Stimulated activated effector memory CD8-positive, alpha-beta T cell treated with anti-CD3 and anti-CD28 coated beads, Interleukin-12 subunit alpha, Interleukin-12 subunit beta, amount 100 ng/mL, for 72 hours (primary cell): ENCODE measurements at regions not wholly inside any gene's neighbourhood (a gene's known extent, or its start where the extent isn't known, plus 50 kb on each side); places are given as distances from the start of the nearest gene placed in this dataset.
A peak's percentile ranks its signal among the peaks of the same experiment; 100 is the strongest.

Source experiments
- ATAC-seq: fragments of 150-1000 bp; cut with Tn5 transposase; 2 replicates; pipeline ENCODE4 v1.10.0; 2021
- DNase-seq, 2 donors: peaks; one replicate each; pipeline ENCODE4 v3.0.0; 2021 to 2022; ENCODE audit warnings: low spot score in 2 of 2
- H3K27ac Mint-ChIP-seq: one replicate; pipeline ENCODE4 v1.8.0; 2022; ENCODE audit warnings: mild to moderate bottlenecking, mixed read lengths
- H3K36me3 Mint-ChIP-seq: one replicate; pipeline ENCODE4 v1.8.0; 2022; ENCODE audit warnings: mild to moderate bottlenecking, mixed read lengths
- H3K4me1 Mint-ChIP-seq: one replicate; pipeline ENCODE4 v1.8.0; 2022; ENCODE audit warnings: mixed read lengths
- H3K4me3 Mint-ChIP-seq: one replicate; pipeline ENCODE4 v1.8.0; 2022; ENCODE audit warnings: mild to moderate bottlenecking, mixed read lengths
- H3K9me3 Mint-ChIP-seq: one replicate; pipeline ENCODE4 v1.8.0; 2022; ENCODE audit warnings: mixed read lengths

DNA sequence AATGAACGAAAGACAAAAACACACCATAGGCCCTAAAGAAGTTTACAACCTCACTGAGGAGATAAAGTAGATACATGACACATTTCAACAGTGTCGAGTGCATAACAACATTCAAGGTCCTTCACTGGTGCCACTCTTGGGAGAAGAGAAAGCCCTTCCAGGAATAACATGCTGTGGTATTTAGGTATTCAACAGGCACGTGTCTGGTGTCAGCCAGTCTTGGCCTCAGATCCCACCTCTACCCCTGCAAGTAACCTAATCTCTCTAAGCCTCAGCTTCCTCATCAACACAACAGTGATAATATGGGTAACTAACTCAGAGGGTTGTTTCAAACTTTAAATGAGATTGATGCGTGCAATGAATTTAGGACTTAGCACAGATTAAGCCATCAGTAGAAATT is 235.0 kb upstream of the ZC3H12C start:
- Mint-ChIP-seq H3K4me3 (no peak overlapping the region), H3K36me3 (no peaks in the 10 kb centered on the region), H3K9me3 (no peaks in the 10 kb centered on the region), H3K27ac (no peak overlapping the region), H3K4me1 (no peaks in the 10 kb centered on the region)
- DNase-seq (no peak), ATAC-seq (no peak)

DNA sequence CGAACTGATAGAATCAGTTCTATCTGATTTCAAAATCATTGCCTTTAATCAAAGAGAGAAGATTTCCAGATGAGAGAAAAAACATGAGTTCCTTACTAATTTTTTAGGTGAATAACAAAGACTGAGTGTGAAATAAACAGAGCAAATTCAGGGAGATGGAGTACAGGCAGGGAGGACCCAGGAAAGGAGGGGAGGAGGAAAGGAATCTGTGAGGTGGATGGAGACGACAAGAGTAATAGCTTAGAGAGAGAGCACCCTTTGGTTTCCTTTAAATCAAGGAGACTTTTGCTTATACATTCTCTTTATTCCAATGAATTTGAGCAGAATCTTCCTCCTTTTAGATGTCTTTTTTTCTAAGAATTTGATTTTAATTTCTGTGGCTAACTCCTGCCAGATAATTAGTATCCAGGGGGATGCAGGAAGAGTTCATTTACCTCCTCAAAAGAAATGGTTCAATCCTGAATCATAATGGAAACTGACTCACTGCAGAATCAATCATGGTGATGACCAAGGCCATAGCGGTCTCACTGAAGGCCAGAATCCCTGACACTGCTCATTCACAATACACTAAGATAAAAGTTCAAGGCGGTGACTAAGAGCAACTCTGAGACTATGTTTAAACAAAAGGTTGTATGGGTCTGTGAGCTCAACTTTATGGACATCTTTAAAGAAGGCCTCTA is 234.0 kb upstream of the ZC3H12C start:
- H3K4me3 Mint-ChIP-seq, result no peak overlapping the region

DNA sequence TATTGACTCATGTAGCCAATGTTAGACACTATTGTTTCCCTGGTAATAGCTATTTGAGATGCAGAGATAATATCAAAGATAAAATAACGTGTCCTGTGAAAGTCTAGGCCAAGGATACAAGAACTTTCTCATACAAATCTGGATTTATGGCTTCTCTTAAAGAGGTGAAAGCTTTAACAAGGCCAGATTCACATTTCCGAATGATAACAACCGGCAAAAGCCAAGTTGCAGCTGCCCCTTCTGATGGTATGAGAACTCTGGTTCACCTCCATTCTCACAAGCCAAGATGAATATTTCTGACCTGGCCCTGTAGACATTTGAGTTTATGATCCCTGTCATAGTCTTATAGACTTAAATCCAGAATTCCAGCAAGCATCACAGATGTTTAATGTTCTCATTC is 230.4 kb upstream of the ZC3H12C start:
- peaks cover 4% of the 10 kb centered on the region for H3K9me3 Mint-ChIP-seq
- H3K27ac Mint-ChIP-seq, result no peak overlapping the region
- DNase-seq, result no peak
- no peaks in the 10 kb centered on the region for H3K4me1 Mint-ChIP-seq
- no peaks in the 10 kb centered on the region for H3K36me3 Mint-ChIP-seq
- no peak for ATAC-seq
- H3K4me3 Mint-ChIP-seq, result no peak overlapping the region

More for the DNA sequence above, 234.0 kb upstream of the ZC3H12C start:
- no peak for DNase-seq
- Mint-ChIP-seq H3K9me3 (no peaks in the 10 kb centered on the region), H3K4me1 (no peaks in the 10 kb centered on the region), H3K27ac (no peak overlapping the region), H3K36me3 (no peaks in the 10 kb centered on the region)
- no peak for ATAC-seq

GRCh38 chr11:109864151-109864661 is 229.0 kb upstream of the ZC3H12C start:
- Mint-ChIP-seq H3K9me3 (peaks cover 4% of the 10 kb centered on the region), H3K4me3 (no peak overlapping the region), H3K27ac (no peak overlapping the region), H3K36me3 (no peaks in the 10 kb centered on the region), H3K4me1 (no peaks in the 10 kb centered on the region)
- DNase-seq, result no peak
- peak; percentile 69 for ATAC-seq

DNA sequence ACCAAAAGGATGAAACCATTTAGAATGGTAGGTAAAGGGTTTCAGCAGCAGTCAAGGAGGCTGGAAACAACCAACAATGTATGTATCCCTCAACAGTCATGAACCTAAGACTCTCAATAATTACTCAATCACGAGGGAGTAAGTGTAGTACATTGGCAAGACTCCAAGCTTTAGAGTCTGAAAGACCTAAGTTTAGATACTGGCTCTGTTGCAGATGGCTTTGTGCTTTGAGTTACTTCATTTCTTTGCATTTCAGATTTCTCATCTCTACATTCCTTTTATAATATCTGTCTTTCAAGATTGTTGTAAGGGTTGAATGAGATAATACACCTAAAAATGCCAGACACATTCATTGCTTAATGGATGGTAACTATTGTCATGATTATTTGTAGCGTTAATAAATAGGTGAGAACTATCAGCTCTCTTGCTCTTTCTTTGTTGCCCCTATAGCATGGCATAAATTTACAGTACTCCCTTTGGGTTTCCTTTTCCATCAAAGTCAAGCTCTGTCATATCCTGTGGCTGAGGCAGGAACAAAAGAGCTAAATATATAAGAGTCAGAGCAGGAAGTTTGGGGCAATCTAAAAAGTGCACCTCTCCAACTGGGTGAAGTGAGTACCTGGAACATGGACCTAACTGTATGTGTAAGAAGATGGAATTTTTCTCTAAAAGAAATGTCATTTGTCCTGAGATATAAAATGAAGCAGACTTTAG is 228.2 kb upstream of the ZC3H12C start:
- Mint-ChIP-seq H3K27ac (no peak overlapping the region), H3K4me3 (no peak overlapping the region), H3K4me1 (no peaks in the 10 kb centered on the region), H3K36me3 (no peaks in the 10 kb centered on the region), H3K9me3 (peaks cover 4% of the 10 kb centered on the region)
- ATAC-seq, result no peak
- no peak for DNase-seq

GRCh38 chr11:109865548-109866186 is 227.5 kb upstream of the ZC3H12C start:
- no peak overlapping the region for H3K4me3 Mint-ChIP-seq

DNA sequence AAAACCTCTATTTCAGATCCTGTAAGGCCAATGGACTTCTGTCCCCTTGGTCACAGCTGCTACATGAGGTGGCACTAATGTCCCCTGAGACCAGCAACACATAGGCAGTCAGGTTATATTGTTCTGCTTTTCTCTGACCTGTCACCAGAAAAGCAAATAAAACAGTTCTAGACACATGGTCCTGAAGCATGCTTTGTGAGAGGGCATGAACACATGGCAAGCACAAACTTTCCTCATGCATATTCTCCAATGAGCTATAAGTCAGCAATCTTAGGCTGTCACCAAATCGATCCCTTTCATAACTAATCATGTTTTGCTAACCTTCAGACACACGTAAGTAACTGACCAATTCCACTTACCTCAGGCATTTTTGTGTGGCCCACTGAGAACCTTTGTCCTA is 225.4 kb upstream of the ZC3H12C start:
- DNase-seq (no peak), ATAC-seq (no peak)
- Mint-ChIP-seq H3K4me1 (no peaks in the 10 kb centered on the region), H3K27ac (no peak overlapping the region), H3K4me3 (no peak overlapping the region), H3K36me3 (no peaks in the 10 kb centered on the region), H3K9me3 (peaks cover 4% of the 10 kb centered on the region)

More at GRCh38 chr11:109865548-109866186, 227.5 kb upstream of the ZC3H12C start:
- DNase-seq (no peak), ATAC-seq (no peak)
- no peaks in the 10 kb centered on the region for H3K36me3 Mint-ChIP-seq
- no peaks in the 10 kb centered on the region for H3K4me1 Mint-ChIP-seq
- H3K27ac Mint-ChIP-seq, result no peak overlapping the region
- peaks cover 4% of the 10 kb centered on the region for H3K9me3 Mint-ChIP-seq

DNA sequence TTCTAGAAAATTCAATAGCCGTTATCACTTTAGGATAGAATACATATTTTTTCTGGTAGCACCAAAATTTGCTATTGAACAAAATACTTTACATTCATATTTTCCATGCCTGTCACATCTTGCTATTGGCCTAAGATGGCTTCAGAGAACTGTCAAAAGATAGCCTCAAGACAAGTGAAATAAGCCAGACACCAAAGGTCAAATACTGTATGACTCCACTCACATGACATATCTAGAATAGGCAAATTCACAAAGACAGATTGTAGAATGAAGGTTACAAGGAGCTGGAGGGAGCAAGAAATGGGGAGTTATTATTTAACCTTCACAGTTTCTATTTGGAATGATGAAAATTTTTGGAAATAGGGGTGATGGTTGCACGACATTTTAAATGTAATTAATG is 223.7 kb upstream of the ZC3H12C start:
- DNase-seq, result no peak
- H3K4me1 Mint-ChIP-seq, result no peaks in the 10 kb centered on the region
- no peaks in the 10 kb centered on the region for H3K36me3 Mint-ChIP-seq
- H3K27ac Mint-ChIP-seq, result no peak overlapping the region
- ATAC-seq, result no peak
- peaks cover 8% of the 10 kb centered on the region for H3K9me3 Mint-ChIP-seq
- H3K4me3 Mint-ChIP-seq, result no peak overlapping the region

DNA sequence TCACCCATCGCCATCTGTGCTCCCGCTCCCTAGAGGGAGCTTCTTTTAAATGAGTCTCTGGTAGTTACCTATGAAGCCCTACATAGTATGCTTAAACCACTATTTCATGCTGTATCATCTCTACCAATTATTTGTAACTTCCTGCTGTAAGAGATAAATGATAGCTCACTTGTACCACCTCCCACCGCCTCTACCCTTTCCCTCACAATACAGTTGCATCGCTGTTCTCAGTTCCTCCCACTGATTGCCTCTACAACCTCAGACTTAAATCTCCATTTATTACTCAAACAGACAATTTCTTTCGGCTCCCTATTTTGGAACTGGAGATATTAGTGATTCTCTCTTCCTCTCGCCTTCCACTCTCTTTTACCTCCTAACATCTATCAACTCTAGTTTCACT is 222.9 kb upstream of the ZC3H12C start:
- no peak for ATAC-seq
- Mint-ChIP-seq H3K4me1 (no peaks in the 10 kb centered on the region), H3K4me3 (no peak overlapping the region), H3K27ac (no peak overlapping the region), H3K36me3 (no peaks in the 10 kb centered on the region), H3K9me3 (peaks cover 8% of the 10 kb centered on the region)
- no peak for DNase-seq

DNA sequence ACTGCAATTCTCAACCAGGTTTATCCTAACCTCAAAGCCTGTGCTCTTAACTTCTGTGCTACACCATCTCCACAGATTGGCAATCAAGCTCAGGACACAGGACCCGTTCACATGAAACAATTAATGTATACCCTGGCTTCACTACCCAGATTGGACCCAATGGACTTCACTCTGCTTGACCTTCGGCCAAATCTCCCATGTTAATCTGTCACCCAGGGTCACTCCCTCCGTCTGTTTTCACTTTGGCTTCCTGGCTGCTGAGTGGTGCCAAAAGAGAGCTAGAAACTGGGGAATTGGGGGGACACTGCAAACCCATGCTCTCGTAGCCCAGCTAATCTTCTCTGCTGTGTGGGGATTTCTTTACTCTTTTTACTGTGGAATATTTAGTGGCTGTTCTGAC is 216.1 kb upstream of the ZC3H12C start:
- no peak overlapping the region for H3K27ac Mint-ChIP-seq
- no peak overlapping the region for H3K4me3 Mint-ChIP-seq
- no peaks in the 10 kb centered on the region for H3K4me1 Mint-ChIP-seq
- H3K9me3 Mint-ChIP-seq, result peaks cover 9% of the 10 kb centered on the region
- ATAC-seq, result no peak
- H3K36me3 Mint-ChIP-seq, result no peaks in the 10 kb centered on the region
- no peak for DNase-seq

DNA sequence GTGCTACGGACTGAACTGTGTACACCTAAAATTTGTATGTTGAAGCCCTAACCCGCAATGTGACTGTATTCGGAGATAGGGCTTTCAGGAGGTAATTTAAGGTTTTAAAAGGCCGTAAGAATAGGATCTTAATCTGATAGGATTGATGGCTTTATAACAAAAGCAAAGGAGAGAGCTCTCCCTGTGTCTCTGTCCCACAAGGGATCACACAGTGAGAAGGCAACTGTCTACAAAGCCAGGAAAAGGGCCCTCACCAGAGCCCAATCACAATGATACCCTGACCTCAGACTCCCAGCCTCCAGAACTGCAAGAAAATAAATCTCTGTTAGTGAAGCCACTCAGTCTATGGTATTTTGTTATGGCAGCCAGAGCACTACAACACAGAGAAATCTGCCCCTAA is 208.7 kb upstream of the ZC3H12C start:
- Mint-ChIP-seq H3K4me1 (no peaks in the 10 kb centered on the region), H3K27ac (no peak overlapping the region), H3K9me3 (peaks cover 13% of the 10 kb centered on the region), H3K4me3 (no peak overlapping the region), H3K36me3 (no peaks in the 10 kb centered on the region)
- ATAC-seq, result no peak
- DNase-seq, result no peak

GRCh38 chr11:109885006-109885405 is 208.2 kb upstream of the ZC3H12C start:
- Mint-ChIP-seq H3K4me1 (no peaks in the 10 kb centered on the region), H3K4me3 (no peak overlapping the region), H3K9me3 (peaks cover 13% of the 10 kb centered on the region), H3K36me3 (no peaks in the 10 kb centered on the region), H3K27ac (no peak overlapping the region)
- ATAC-seq (no peak), DNase-seq (no peak)

- Mint-ChIP-seq H3K4me1 (no peaks in the 10 kb centered on the region), H3K36me3 (no peaks in the 10 kb centered on the region), H3K27ac (no peak overlapping the region), H3K4me3 (no peak overlapping the region), H3K9me3 (peaks cover 3% of the 10 kb centered on the region)
- ATAC-seq (no peak), DNase-seq (no peak)
Observed at GRCh38 chr11:109892321-109892794, 200.8 kb upstream of the ZC3H12C start.

- no peaks in the 10 kb centered on the region for H3K36me3 Mint-ChIP-seq
- ATAC-seq, result no peak
- no peak overlapping the region for H3K27ac Mint-ChIP-seq
- peaks cover 13% of the 10 kb centered on the region for H3K9me3 Mint-ChIP-seq
- no peak for DNase-seq
- no peak overlapping the region for H3K4me3 Mint-ChIP-seq
- H3K4me1 Mint-ChIP-seq, result no peaks in the 10 kb centered on the region
Observed at GRCh38 chr11:109894242-109894641, 198.9 kb upstream of the ZC3H12C start.

DNA sequence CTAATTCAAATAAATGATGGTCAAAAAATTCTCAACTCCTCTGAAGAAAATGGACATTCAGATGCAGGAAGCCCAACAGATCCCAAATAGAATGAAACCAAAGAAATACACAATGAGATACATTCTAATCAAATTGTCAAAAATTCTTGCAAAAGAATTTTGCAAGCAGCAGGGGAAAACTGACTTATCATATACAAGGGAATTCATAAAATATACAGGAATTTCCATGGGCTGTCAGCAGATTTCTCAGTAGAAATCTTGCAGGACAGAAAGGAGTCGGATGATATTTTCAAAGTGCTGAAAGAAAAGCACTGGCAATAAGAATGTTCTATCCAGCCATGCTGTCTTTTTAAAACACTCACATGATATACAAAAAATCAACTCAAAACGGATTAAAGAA is 194.6 kb upstream of the ZC3H12C start:
- ATAC-seq (no peak), DNase-seq (no peak)
- no peaks in the 10 kb centered on the region for H3K4me1 Mint-ChIP-seq
- H3K27ac Mint-ChIP-seq, result no peak overlapping the region
- no peaks in the 10 kb centered on the region for H3K36me3 Mint-ChIP-seq
- no peak overlapping the region for H3K4me3 Mint-ChIP-seq
- peaks cover 17% of the 10 kb centered on the region for H3K9me3 Mint-ChIP-seq
